ENCODE measurements at regions not wholly inside any gene's neighbourhood (a gene's known extent, or its start where the extent isn't known, plus 50 kb on each side); places are given as distances from the start of the nearest gene placed in this dataset.
"Not testable (repeated sequence)": the region's sequence is repeated elsewhere in the genome, so short reads cannot be mapped to it uniquely, and the experiment has no call there.

DNA sequence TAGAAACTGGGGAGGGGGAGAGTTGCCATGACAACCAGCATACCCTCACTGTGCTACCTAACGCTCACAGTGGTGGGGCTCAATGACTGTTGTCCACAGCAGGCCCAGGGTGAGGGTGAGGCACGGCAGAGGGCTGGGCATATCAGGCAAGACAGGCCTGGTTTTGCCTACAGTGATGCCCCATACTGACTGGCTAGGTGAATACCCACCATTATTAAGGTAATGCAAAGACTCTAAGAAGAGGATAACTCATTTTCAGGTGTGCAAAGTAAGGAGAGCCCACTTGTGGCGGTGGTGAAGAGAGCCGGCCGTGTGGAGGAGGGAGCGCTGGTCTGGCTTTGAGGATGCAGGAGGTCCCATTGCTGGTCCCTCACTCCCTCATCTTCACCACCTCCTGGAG, 422.3 kb downstream of the FUT8 start:
- no peak for DNase-seq (ENCODE audit: low read depth in 2 of 2)

DNA sequence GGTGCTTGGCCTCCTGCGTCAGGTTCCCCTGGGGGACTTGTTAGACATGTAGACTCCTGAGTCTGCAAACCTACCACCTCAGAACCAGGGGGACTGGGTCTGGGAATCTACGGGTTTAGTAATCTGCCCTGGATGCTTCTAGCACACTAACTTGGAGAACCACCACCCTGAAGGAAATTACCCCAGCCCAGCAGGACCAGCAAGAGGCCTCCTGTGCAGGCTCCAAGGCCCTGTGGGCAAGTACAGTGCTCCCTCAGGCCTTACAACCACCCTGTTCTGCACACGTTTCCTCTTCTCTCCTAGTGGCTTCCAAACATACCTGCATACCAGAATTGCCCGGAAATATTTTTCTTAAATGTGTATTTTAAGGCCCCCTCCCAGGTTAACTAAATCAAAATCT, 423.0 kb downstream of the FUT8 start:
- DNase-seq (ENCODE audit: low read depth in 2 of 2), result no peak

DNA sequence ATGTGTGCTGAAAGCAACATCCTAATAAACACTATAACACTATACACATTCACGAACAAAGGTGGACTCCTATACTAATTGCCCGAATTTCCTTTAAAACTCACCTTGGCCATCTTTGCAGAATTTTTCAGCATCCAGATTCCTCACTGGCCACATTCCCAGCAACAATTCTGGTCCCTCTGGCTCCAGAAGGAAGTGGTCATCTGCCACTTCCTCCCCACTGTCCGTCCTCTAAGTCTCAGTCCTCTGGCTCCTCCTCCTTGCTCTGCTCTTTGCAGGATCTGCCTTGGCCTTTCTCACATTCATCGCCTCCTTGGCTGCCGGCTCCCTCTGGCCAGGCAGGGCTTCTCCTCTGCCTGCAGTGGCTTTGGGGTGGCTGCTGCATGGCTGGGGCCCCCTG, 426.0 kb downstream of the FUT8 start:
- DNase-seq (ENCODE audit: low read depth in 2 of 2), result no peak

DNA sequence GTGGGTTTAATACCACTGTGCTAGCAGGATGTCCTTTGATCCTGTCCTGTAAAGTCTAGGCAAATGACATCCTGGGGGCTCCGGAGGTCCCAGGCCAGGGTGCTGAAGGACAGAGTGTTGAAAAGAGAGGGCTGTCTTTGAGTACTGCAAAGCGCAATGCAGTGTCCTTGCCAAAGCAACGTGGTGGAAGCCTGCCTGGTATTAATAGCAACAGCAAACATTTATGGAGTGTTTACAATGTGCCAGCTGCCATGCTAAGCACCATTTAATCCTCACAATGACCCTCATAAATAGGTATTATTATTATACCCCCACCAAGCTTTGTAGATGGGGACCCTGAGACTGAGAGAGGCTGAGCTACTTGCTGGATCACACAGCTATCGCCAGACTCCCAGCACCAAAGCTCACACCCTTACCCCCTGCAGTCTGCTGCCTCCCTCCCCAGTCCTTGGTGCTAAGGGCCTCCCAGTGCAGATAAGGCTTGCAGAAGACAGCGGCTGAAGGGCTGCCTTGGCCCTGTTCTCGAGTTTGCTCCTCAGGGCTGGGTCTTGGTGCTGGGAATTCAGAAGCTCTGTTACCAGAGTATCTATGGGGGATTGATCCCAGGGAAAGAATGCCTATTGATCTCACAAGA, 427.7 kb downstream of the FUT8 start:
- no peak for DNase-seq (ENCODE audit: low read depth in 2 of 2)

DNA sequence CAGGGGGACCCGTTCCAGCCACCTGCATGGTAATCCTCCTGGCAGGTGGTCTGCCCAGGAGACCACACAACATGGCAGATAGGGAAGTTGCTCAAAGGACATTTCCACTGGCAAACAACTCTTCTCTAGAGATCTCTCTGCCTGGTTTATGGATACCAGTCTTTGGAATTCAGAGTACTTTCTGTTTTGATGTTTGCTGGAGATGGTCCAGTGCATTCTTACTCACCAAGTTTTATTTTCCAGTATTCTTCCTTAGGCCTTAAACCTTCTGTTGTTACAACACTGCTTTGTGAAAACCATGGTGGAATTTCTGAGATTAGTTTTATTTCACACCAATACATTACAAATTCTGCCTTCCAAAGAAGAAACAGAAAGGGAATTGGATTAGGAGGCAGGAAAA, 428.3 kb downstream of the FUT8 start:
- no peak for DNase-seq (ENCODE audit: low read depth in 2 of 2)

DNA sequence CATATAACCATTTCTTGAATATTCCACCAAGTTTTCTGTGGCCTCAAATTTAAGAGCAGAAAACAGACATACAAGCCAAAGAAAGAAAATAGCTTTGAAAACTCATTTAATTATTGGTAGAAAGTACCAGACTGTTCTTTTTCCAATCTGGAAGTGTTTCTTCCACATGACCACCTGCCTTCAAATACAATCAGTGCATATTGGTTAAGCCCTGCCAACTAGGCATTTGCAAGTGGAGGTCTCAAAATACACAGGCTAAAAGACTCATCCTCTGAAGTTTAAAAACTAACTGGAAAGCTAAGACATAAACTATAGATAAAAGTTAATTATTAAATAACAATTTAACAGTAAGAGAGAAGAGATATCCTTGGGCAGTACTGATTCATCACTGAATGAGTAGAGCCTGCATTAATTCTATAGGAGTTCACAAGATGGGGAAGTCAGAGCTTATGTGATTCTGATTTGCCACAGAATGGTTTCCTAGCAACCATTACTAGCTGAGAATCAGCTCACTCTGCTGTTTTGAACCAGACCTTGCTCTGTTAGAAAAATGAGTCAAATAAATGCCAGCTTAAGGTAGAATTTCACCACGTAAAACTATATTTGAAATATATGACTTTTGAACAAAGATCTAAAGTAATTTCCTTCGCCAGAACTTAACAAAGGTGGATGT, 433.8 kb downstream of the FUT8 start:
- no peak for DNase-seq (ENCODE audit: low read depth in 2 of 2)

DNA sequence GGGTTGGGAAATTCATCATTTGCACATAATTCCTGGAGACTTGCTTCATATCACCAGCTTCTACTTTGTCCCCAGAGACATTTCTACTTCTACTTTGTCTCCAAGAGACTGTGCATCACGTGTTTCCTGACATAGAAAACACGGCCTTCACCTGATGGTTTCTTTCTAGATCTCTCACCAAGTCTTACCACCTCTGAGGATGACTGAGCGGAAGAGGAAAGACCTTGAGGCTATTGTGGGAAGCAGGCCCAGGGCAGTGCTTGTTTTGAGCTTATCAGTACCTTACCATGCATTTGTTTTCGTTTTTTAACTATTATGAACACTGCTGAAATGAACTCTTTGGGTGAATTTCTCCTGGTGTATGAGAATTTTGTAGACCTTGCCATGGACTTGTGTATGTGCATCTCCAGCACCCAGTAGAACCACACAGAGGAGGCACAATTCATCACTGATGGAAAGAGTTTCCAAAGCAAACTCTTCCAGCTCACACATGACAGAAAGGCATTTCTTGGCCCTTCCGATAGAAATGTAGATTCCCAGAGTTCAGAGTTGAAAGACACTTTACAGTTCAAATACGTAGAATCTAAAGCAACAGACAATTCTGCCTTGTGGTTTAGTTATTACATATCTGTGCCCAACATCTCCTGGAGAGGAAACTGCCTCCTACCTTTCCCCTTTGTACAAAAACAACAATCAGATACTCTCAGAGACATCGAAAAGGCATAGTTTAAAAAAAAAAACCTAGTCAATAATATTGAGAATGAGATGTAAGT, 434.7 kb downstream of the FUT8 start:
- DNase-seq (ENCODE audit: low read depth in 2 of 2), result peak; percentile 20 to 23

DNA sequence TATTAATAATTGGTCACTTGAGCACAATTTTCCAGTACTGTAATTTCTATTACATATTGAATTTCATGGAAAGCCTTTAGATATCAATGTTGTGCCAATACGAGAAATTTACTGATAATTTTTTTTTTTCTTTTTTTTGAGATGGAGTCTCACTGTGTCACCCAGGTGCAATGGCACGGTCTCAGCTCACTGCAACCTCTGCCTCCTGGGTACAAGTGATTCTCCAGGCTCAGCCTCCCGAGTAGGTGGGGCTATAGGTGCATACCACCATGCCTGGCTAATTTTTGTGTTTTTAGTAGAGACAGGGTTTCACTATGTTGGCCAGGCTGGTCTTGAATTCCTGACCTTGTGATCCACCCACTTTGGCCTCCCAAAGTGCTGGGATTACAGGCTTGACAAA, 435.4 kb downstream of the FUT8 start:
- not testable (repeated sequence) for DNase-seq (ENCODE audit: low read depth in 2 of 2)

DNA sequence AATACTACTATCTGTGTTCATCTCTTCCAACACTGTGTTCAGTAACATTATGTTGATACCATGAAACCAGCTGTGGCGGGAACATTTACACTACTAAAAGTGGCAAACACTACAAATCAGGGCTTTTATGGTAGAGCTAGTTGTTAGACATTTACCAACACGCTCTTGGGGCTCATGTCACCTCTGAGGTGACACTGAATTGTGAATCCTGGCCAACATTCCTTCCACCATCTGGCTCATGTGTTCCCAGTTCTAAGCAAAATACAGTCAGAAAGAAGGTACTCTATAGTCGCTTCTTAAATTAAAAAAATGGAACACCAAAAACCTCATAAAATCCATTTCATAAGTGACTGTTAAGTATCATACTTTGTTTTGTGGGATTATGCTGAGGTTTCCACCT, 436.6 kb downstream of the FUT8 start:
- no peak for DNase-seq (ENCODE audit: low read depth in 2 of 2)

DNA sequence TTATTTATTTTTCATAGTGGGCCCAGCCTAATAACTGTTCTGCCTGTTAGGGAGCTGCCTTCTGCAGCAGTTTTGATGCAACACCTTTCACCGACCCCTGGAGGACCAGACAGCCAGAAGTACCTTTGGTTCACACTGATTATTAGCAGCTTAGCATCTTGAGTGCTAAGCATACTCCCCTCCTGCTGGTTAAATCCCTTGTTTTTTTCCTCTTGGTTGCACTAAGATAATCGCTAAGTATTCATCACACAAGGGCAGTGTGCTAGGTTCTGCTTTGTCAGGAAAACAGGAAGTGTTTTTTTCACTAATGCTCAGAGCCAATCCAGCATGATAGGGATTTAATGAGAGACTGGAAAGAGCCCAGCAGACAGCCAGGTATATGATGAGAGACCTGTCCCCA, 437.0 kb downstream of the FUT8 start:
- no peak for DNase-seq (ENCODE audit: low read depth in 2 of 2)

DNA sequence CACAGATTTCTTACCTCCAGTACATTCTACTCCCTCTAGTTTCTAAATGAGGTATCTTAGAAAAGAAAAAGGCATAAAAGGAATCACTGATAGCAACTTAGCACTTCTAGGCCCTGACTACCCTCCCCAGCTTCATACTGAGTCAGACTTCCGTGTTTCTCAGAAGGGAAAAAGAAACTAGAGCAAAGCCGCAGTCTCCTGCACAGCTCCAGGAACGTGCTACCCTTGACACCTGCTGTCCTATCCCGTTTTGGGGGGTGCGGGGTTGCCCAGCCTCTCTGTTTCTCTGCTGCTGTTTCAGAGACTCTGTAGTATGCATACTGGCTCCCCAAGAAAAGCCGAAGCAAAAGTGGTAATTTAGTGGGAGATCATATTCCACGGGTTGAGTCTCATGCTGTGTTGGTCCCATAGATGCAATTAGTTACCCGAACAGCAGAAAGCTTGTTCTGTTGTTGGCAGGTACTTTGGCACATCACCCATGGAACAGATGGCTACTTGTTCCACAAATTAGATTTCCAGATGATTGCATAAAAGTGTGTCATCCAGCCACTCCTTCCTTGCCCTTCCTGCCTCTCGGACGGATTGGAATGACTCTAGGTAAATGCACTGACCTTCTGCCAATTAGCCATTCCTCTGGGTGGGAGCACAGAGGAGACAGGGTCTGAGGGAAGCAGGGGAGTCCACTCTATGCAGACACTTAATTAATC, 438.1 kb downstream of the FUT8 start:
- peak; percentile 28 to 38 for DNase-seq (ENCODE audit: low read depth in 2 of 2)

DNA sequence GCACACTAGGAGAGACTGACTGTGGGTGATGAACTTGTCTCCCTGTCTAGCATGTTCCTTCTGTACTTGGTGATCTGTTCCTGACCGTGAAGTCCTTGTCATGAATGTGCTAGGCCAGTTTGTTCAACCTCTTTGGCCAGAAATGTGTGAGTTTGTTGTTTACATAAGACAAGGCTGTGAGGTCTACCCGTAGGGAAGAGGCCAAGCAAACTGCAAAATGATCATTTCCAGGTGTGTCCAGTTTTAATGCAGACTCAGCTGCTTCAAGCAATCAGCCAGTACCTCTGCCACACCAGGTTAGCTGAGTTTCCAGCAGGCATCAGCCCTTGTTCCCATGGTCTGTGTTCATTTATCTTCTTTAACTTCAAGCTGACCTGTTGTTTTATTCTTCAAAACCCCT, 440.2 kb downstream of the FUT8 start:
- no peak for DNase-seq (ENCODE audit: low read depth in 2 of 2)

DNA sequence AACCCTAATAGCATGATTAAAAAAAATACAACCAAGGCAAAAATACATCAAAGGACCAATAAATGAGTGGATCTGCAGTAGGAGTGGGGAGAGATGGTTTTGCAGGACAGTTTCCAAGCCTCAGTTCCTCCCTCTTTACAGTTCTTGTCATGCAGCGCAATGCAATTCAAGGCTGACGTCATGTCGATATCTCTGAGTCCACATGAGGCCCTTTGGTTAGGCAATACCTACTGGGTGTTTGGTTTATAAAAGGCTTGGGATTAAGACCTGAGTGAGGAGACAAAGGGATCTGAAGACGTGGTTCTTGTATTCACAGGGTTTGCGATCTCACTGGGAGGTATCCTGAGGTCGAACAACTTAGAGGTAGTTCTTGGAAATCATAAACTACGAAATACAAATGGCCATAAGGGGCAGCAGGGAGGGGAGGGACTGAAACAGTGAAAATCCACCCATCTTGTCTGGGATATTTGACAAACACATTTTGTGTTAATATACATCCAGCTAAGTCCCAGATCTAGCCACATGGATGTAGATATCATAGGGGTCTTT, 441.0 kb downstream of the FUT8 start:
- no peak for DNase-seq (ENCODE audit: low read depth in 2 of 2)

DNA sequence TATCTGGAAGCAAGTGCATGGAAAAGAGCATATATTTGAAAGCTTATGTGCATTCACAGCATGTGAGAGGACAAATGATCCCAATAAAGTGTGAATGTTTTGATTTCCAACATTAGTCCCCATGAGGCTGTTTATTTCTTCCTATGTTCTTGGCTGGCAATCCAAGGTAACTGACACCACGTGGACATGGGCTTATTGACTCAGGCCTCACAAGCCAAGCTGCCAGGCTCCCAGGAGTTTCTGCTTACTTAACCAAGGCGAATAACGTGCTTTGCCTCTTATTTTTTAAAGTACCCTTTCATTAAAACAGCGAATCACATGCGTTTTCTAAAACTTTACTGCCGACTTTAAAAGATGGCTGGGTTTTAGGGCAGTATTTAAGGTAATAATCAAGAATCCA, 441.7 kb downstream of the FUT8 start:
- DNase-seq (ENCODE audit: low read depth in 2 of 2), result no peak

DNA sequence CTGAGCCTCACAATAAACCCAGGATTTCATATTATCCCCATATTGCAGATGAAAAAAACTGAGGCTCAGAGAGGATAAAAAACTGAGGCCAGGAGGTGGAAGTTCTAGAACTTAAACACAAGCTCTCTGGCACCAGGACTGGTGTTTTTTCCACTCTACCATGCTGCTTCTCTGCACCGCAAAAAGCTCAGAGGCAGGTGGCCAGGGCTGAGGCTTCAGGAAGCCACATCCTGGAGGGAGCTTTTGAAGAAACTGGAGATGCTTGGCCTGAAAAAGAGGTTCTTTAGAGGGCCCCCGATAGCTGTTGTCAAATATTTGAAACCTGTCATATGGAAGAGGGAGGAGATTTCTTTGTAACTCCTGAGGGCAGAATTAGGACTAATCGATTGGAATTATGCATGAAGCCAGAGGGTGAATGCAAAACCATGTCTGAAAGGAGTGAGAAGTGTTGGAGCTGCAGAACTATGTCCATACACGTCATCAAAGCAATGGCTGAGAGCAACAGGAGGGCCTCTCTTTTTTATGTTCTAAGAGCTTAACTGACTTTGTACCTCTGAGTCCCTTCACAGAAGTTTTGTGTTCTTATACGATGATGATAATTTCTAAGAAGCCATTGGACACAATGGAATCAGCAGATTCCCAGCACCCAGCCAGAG, 448.6 kb downstream of the FUT8 start:
- DNase-seq (ENCODE audit: low read depth in 2 of 2), result no peak

DNA sequence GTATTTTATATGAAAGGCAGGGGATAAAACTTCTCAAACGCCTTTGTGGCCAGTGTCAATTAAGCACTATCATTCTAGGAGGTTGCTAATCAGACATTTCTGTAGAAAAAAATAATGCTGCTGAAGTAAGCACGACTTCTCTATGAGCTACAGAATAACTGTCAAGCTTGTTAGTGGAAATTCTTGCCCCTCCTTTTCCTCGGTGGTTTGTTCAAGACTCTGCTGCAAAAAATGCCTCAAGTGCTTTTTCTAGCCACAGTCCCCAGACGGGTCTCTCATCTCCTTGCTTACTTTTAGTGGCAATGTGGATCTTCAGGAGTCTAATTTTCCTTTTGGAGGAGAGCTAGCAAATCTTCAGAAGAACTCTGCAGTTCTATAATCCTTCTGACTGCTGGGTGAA, 452.0 kb downstream of the FUT8 start:
- no peak for DNase-seq (ENCODE audit: low read depth in 2 of 2)

DNA sequence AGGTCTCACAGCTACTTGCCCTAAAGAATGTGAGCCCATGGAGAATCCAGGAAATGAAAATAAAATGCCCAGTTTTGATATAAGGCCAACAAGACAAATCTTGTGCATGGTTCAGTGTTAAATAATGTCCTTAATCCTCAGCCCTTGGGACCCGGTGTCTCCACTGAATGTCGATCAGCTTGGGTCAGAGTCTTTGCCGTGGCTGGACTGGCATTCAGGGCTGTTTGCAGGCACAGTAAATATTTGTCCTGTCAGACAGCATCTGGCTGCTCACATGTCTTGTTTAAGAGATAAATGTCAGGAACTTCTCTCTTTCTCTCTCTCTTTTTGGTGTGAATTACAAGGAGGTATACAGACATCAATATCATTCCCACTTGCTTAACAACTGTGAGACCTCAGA, 452.5 kb downstream of the FUT8 start:
- no peak for DNase-seq (ENCODE audit: low read depth in 2 of 2)

DNA sequence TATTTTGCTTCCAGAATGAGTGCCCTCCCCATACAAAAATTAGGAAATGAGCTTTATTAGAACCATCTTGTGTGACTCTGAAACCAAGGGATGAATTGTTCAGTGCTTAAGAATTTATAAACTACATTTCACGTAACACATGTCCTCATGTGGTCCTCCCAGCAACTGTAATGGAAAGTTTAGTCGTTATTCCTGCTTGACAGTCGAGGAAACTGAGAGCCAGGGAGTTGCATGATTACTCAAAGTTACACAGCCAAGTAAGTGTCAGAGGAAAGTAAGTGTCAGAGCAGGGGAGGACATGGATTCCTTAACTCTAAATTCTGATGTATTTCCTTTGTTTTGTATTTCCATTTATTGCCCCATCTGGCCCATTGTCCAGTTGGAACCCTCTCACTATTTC, 453.9 kb downstream of the FUT8 start:
- DNase-seq (ENCODE audit: low read depth in 2 of 2), result no peak

DNA sequence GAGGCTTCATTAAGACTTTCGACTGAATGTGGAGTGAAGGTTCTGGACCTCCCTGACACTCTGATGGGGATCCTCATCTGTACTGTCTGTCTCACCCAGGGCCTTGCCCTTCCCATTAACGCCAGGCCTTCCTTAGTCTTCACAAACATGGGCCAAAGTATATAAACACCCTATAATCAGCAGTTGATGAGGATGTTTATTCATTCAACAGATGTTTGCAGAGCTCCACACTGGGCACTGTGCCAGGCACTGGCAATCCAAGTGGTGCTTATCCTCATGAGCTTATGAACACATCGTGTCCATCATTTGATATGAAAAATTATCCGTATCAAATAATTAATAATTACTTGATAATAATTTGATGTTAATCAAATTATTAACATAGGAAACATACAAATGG, 454.4 kb downstream of the FUT8 start:
- no peak for DNase-seq (ENCODE audit: low read depth in 2 of 2)

DNA sequence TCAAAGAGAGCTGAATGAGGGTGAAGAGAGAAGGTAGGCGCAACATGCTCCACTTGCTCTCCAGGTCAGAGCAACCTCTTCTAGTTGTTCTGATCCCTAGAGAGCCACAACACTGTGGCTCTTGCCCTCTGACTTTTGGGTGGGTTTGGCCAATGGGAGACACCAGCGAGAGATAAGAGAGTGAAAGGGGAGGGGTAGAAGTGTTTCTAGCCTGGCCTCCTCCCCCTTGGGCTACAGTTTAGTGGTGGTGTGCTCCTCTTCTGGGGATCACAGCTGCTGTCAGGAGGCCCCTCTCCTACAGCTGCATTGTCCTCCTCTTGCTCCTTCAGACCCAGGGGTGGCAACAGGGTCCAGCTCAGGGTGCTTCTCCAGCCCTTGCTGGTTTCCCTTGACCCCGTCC, 454.8 kb downstream of the FUT8 start:
- DNase-seq (ENCODE audit: low read depth in 2 of 2), result no peak

DNA sequence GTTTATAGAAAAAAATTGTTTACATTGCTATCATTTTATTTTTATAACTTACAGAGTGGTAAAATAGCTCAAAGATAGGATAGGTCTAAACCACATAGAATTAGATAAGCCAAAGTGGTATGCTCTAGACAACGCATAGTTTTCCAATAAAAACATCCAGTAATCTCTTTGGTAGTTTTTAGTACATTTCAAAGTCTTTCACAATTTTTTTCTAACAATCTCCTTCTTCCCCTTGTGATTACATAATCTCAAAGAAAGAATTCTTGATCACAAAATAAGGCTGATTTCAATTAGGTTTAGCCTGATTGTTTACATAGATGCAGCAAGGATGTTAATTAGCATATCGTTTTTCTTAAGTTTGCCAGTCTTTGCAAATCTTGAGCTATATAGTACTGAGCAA, 460.0 kb downstream of the FUT8 start:
- no peak for DNase-seq (ENCODE audit: low read depth in 2 of 2)

DNA sequence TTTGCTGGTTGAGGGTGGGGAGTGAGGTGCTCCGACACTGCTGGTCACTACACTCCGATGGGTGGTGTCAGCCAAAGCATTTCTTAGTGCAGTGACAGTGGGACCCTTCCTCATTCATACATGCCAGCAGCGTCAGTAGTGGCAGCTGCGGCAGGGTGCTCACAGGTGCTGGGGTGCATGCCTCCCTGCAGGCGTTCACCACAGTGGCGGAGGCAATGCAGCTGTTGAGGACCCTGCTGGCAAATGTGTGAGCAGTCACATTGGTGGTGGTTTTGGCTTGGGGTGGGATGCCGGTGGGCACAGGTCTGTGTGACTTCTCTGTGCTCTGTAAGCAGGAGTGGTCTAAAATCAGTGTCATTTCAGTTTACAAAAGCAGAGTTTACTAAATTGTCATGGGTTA, 464.6 kb downstream of the FUT8 start:
- DNase-seq (ENCODE audit: low read depth in 2 of 2), result no peak
